Heart right ventricle (tissue), 16 donors: ENCODE measurements at regions not wholly inside any gene's neighbourhood (a gene's known extent, or its start where the extent isn't known, plus 50 kb on each side); places are given as distances from the start of the nearest gene placed in this dataset.

ENCODE experiments used
- ATAC-seq, 8 donors: fragments of 200-7000 bp; cut with Tn5 transposase; one replicate each; pipeline ENCODE4 v1.9.1; 2020; ENCODE audit warnings: mild to moderate bottlenecking in 8 of 8, moderate library complexity in 8 of 8, moderate number of reproducible peaks in 1 of 8
- DNase-seq, 2 donors: peaks; one replicate each; pipeline ENCODE4 v3.0.0-alpha.2; 2020
- H3K27ac ChIP-seq, 10 donors: fragments of 200-600 bp; sonication (generic) in 2 of 10; one replicate each; pipeline versions ENCODE4 v1.5.0 to v1.8.0; 2020 to 2022; ENCODE audit warnings: mild to moderate bottlenecking in 3 of 10
- H3K27me3 ChIP-seq, 7 donors: fragments of 200-600 bp; one replicate each; pipeline ENCODE4 v1.8.0; 2021 to 2022; ENCODE audit warnings: mild to moderate bottlenecking in 2 of 7
- H3K36me3 ChIP-seq, 9 donors: fragments of 200-600 bp; sonication (generic) in 1 of 9; one replicate each; pipeline versions ENCODE4 v1.5.0 to v1.8.0; 2020 to 2022; ENCODE audit warnings: mild to moderate bottlenecking in 2 of 9
- H3K4me1 ChIP-seq, 9 donors: fragments of 200-600 bp; sonication (generic) in 1 of 9; one replicate each; pipeline versions ENCODE4 v1.5.0 to v1.8.0; 2020 to 2022; ENCODE audit warnings: mild to moderate bottlenecking in 4 of 9
- H3K4me3 ChIP-seq, 10 donors: fragments of 200-600 bp; sonication (generic) in 2 of 10; one replicate each; pipeline versions ENCODE4 v1.5.0 to v1.8.0; 2020 to 2022; ENCODE audit warnings: mild to moderate bottlenecking in 7 of 10, moderate library complexity in 2 of 10
- H3K9me3 ChIP-seq, 11 donors: fragments of 200-600 bp in 10 of 11; sonication (generic) in 2 of 11; one replicate each; pipeline versions ENCODE4 v1.5.0 to v1.8.0; 2013 to 2022; ENCODE audit warnings: mild to moderate bottlenecking in 2 of 11, control low read depth in 1 of 11, moderate library complexity in 1 of 11
- CTCF ChIP-seq, 9 donors: fragments of 200-600 bp; sonication (generic) in 2 of 9; IDR thresholded peaks; one replicate each; pipeline versions ENCODE4 v1.5.0 to v1.8.0; 2021 to 2022; ENCODE audit warnings: antibody characterized with exemption in 9 of 9, mild to moderate bottlenecking in 5 of 9, moderate library complexity in 1 of 9
- WGBS, 2 donors: extraction: QIAGEN DNeasy Blood & Tissue Kit; methylation state at CpG; one replicate each; pipeline ENCODE4 v1.1.7; 2013; ENCODE audit warnings: inconsistent platforms in 1 of 2; 5-methylcytosine and 5-hydroxymethylcytosine counted together
- intact Hi-C, 10 donors: fragments of 100-400 bp; cut with DNase I; formaldehyde crosslinking; loops; one replicate each; pipeline versions ENCODE4 v1.11.1 to v1.14.2; 2022
- donor health status: Arrhythmogenic right ventricular cardiomyopathy.
- donor health status: ischemic (EF 13 %, LVEDD 7.1; RV severe dilation, severe dysfunction).
- donor health status: healthy with polysubstance abuse.
- donor health status: DM: no; HTN: yes; CAD: no.
- donor health status: DM: no; HTN: no; CAD: no.
- donor health status: ischemic (EF 25% LVEDD 6.9; RV normal size, moderate dysfunction).
- donor health status: ischemic (EF 25% LVEDD 5.7; RV mildly dilated, moderate dysfunction).
- donor health status: healthy.
- donor health status: DM: yes; HTN: yes; CAD: no.
- donor health status: Ischemic cardiomyopathy.
- donor health status: ischemic (EF 35%, LVEDD 5.7; RV mildly dilated, moderate dysfunction).
- donor health status: nonischemic (EF 11% LVEDD 7.7; RV severe dilation, severe dysfunction).
- donor health status: DM: yes; HTN: yes; CAD: no.
- donor health status: PGD.
- donor health status: ischemic (EF 29% LVEDD 5.4; RV normal size, mild dysfunction).
- donor health status: nonischemic (EF 23%, LVEDD 6.1; RV moderate dilation, normal function).

GRCh38 chr4:175882891-175883290, 70.8 kb upstream of the GPM6A start:
- no peaks in the 10 kb centered on the region for H3K27me3 ChIP-seq
- intact Hi-C loops = no loop called here
- H3K36me3 ChIP-seq = no peaks in the 10 kb centered on the region
- H3K27ac ChIP-seq = no peak overlapping the region
- DNase-seq (no peak), ATAC-seq (no peak)
- no peaks in the 10 kb centered on the region for H3K4me1 ChIP-seq
- peaks cover 0 to 22% (median 3%) of the 10 kb centered on the region in 11 donors for H3K9me3 ChIP-seq
- no peak for TF ChIP-seq CTCF (IDR thresholded peaks at IDR 0.05)
- no peak overlapping the region for H3K4me3 ChIP-seq

GRCh38 chr4:175884048-175884447, 72.0 kb upstream of the GPM6A start:
- H3K4me1 ChIP-seq = no peaks in the 10 kb centered on the region
- no peak overlapping the region for H3K27ac ChIP-seq
- peaks cover 0 to 12% (median 0%) of the 10 kb centered on the region in 11 donors for H3K9me3 ChIP-seq
- TF ChIP-seq CTCF (IDR thresholded peaks at IDR 0.05) = no peak
- no peak overlapping the region for H3K4me3 ChIP-seq
- no peaks in the 10 kb centered on the region for H3K36me3 ChIP-seq
- WGBS, 2 donors = 54% methylated on average over 4 of the region's 4 CpGs
- intact Hi-C loops = no loop called here
- H3K27me3 ChIP-seq = no peaks in the 10 kb centered on the region
- DNase-seq (no peak), ATAC-seq (no peak)

- Histone ChIP-seq H3K4me1 (no peaks in the 10 kb centered on the region), H3K27me3 (no peaks in the 10 kb centered on the region), H3K27ac (no peak overlapping the region), H3K9me3 (peaks cover 0 to 9% (median 0%) of the 10 kb centered on the region in 11 donors), H3K4me3 (no peak overlapping the region), H3K36me3 (no peaks in the 10 kb centered on the region)
- WGBS, 2 donors = 83 to 91% methylated on average over 4 of the region's 4 CpGs
- intact Hi-C loops = loop anchor here in 4 of 10 donors (10.0 kb wide), 1 partner anchor 326 kb away; no protein-coding TSS in a partner anchor
- TF ChIP-seq CTCF (IDR thresholded peaks at IDR 0.05) = no peak
- DNase-seq (no peak), ATAC-seq (no peak)
Observed at GRCh38 chr4:175891231-175891630, 79.2 kb upstream of the GPM6A start.

GRCh38 chr4:175891851-175892250, 79.8 kb upstream of the GPM6A start:
- ATAC-seq (no peak), DNase-seq (no peak)
- H3K27me3 ChIP-seq = no peaks in the 10 kb centered on the region
- H3K27ac ChIP-seq = no peak overlapping the region
- intact Hi-C loops = loop anchor here in 4 of 10 donors (10.0 kb wide), 1 partner anchor 327 kb away; no protein-coding TSS in a partner anchor
- no peak overlapping the region for H3K4me3 ChIP-seq
- WGBS, 2 donors = 10 to 15% methylated on average over 2 of the region's 2 CpGs
- H3K36me3 ChIP-seq = no peaks in the 10 kb centered on the region
- no peaks in the 10 kb centered on the region for H3K4me1 ChIP-seq
- peaks cover 0 to 9% (median 0%) of the 10 kb centered on the region in 11 donors for H3K9me3 ChIP-seq
- peak in 5 of 9 donors; percentile 30 to 54 (median 37) for TF ChIP-seq CTCF (IDR thresholded peaks at IDR 0.05)
